ENCODE measurements at regions not wholly inside any gene's neighbourhood (a gene's known extent, or its start where the extent isn't known, plus 50 kb on each side); places are given as distances from the start of the nearest gene placed in this dataset.

DNA sequence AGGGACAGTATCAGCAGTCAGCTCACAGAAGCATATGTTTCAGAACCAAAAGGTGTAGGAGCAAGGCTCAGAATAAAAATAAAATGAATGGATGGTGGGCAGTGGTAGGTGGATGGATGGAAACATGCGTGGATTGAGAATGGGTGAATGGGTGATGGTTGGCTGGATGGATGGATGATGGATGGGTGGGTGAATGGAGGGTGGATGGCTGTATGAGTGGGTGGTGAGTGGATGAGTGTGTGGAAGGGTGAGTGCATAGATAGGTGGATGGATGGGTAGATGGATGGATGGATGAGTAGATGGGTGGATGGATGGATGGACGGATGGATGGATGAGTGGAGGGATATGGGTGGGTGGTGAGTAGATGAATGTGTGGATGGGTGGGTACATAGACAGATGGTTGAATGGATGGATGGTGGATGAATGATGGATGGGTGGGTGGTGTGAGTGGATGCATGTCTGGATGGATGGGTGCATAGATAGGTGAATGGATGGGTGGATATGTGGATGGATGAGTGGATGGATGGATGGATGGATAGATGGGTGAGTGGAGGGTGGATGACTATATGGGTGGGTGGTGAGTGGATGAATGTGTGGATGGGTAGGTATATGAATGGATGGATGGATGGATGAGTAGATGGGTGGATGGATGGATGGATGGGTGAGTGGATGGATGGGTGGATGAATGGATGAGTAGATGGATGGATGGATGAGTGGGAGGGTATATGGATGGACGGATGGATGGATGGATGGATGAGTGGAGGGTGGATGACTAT is 164.2 kb downstream of the C9orf50 start:
- no peak overlapping the region for H3K4me3 ChIP-seq (ENCODE audit: control insufficient read depth, low read depth, low read length)
- TF ChIP-seq, protein P1, sequence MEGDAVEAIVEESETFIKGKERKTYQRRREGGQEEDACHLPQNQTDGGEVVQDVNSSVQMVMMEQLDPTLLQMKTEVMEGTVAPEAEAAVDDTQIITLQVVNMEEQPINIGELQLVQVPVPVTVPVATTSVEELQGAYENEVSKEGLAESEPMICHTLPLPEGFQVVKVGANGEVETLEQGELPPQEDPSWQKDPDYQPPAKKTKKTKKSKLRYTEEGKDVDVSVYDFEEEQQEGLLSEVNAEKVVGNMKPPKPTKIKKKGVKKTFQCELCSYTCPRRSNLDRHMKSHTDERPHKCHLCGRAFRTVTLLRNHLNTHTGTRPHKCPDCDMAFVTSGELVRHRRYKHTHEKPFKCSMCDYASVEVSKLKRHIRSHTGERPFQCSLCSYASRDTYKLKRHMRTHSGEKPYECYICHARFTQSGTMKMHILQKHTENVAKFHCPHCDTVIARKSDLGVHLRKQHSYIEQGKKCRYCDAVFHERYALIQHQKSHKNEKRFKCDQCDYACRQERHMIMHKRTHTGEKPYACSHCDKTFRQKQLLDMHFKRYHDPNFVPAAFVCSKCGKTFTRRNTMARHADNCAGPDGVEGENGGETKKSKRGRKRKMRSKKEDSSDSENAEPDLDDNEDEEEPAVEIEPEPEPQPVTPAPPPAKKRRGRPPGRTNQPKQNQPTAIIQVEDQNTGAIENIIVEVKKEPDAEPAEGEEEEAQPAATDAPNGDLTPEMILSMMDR (conservative IDR thresholded peaks at IDR 0.05; ENCODE audit: control insufficient read depth, insufficient read depth, low read depth, low read length) = no peak
- no peak for DNase-seq (ENCODE audit: low read depth)

- TF ChIP-seq, protein P1 (conservative IDR thresholded peaks at IDR 0.05; ENCODE audit: control insufficient read depth, insufficient read depth, low read depth, low read length) = no peak
- no peak overlapping the region for H3K4me3 ChIP-seq (ENCODE audit: control insufficient read depth, low read depth, low read length)
- no peak for DNase-seq (ENCODE audit: low read depth)
Measured at GRCh38 chr9:129455151-129455995, 165.5 kb downstream of the C9orf50 start.

GRCh38 chr9:129454467-129455067 is 166.3 kb downstream of the C9orf50 start:
- DNase-seq (ENCODE audit: low read depth) = no peak
- no peak overlapping the region for H3K4me3 ChIP-seq (ENCODE audit: control insufficient read depth, low read depth, low read length)

GRCh38 chr9:129453734-129454133 is 167.2 kb downstream of the C9orf50 start:
- DNase-seq (ENCODE audit: low read depth) = no peak
- H3K4me3 ChIP-seq (ENCODE audit: control insufficient read depth, low read depth, low read length) = no peak overlapping the region
- TF ChIP-seq, protein P1 (conservative IDR thresholded peaks at IDR 0.05; ENCODE audit: control insufficient read depth, insufficient read depth, low read depth, low read length) = no peak

More at GRCh38 chr9:129454467-129455067, 166.3 kb downstream of the C9orf50 start:
- TF ChIP-seq, protein P1 (conservative IDR thresholded peaks at IDR 0.05; ENCODE audit: control insufficient read depth, insufficient read depth, low read depth, low read length) = no peak

DNA sequence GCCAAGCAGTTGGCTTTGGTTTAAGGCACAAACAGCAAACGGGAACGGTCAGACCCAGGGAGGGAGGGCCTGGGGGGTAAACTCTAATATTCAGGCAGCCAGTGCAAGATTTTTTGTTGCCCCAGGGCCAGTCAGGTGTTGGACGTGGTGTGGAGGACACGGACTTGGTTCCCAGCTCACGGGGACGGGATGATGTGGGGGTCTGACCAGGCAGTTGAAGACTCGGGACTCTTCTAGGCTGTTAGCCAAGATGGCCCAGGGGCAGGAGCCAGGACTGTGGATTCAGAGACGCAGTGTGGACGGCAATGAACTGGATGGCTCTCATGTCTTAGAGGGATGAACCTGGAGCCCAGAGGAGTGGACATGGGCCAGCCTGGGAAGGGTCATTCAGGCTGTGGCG is 169.2 kb downstream of the C9orf50 start:
- no peak overlapping the region for H3K4me3 ChIP-seq (ENCODE audit: control insufficient read depth, low read depth, low read length)
- DNase-seq (ENCODE audit: low read depth) = no peak
- TF ChIP-seq, protein P1 (conservative IDR thresholded peaks at IDR 0.05; ENCODE audit: control insufficient read depth, insufficient read depth, low read depth, low read length) = no peak

GRCh38 chr9:129451089-129451656 is 169.7 kb downstream of the C9orf50 start:
- TF ChIP-seq, protein P1 (conservative IDR thresholded peaks at IDR 0.05; ENCODE audit: control insufficient read depth, insufficient read depth, low read depth, low read length) = no peak
- H3K4me3 ChIP-seq (ENCODE audit: control insufficient read depth, low read depth, low read length) = no peak overlapping the region
- DNase-seq (ENCODE audit: low read depth) = no peak

Data from fibroblast of mammary gland (primary cell).